ENCODE measurements at regions not wholly inside any gene's neighbourhood (a gene's known extent, or its start where the extent isn't known, plus 50 kb on each side); places are given as distances from the start of the nearest gene placed in this dataset.

DNA sequence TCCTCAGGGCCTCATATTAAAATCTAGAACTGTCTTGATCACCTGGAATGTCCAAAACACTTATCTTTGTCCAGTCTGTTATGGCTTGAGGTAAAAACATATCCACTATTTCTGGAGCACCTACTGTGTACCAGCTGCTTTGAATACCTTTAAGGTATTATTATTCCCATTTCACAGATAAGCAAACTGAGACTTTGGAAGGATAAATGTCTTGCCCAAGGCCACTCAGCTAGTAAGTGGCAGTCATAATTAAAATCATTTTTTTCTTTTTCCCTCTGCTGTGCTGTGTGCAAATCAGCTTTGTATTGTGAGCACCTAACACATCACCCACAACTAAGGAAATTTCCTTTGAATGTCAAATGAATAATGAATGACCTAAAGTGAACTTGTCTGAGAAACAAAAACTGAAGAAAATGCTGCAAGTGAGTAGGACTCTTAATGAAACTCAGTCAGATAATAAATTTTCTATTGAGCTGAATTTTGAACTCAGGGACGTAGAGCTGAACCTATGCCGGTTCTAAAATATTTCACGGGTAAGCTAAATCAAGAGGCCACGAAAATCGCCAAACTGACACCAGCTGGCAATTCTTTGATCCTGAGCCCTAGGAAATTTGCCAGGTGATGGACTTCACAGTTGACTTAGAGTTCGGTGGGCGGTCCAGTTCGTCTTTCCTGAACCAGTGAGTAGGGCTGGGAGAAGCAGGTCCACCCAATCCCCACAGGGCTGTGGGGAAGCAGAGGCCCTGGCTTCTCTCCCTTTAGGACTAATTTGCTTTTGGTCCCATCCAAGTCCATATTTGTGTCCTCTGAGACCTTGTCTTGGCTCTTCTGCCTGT lies 159.7 kb upstream of the PWP1 start:
- H3K4me3 ChIP-seq (ENCODE audit: low read depth, low read length), result no peak overlapping the region
- TF ChIP-seq, protein P1, sequence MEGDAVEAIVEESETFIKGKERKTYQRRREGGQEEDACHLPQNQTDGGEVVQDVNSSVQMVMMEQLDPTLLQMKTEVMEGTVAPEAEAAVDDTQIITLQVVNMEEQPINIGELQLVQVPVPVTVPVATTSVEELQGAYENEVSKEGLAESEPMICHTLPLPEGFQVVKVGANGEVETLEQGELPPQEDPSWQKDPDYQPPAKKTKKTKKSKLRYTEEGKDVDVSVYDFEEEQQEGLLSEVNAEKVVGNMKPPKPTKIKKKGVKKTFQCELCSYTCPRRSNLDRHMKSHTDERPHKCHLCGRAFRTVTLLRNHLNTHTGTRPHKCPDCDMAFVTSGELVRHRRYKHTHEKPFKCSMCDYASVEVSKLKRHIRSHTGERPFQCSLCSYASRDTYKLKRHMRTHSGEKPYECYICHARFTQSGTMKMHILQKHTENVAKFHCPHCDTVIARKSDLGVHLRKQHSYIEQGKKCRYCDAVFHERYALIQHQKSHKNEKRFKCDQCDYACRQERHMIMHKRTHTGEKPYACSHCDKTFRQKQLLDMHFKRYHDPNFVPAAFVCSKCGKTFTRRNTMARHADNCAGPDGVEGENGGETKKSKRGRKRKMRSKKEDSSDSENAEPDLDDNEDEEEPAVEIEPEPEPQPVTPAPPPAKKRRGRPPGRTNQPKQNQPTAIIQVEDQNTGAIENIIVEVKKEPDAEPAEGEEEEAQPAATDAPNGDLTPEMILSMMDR (IDR thresholded peaks at IDR 0.05; ENCODE audit: low read depth, low read length), result no peak
- in situ Hi-C loops (cut with HindIII; ENCODE audit: low sequenced_read_pairs), result no loop called here
- no peak for DNase-seq (ENCODE audit: low read depth, low spot score)

DNA sequence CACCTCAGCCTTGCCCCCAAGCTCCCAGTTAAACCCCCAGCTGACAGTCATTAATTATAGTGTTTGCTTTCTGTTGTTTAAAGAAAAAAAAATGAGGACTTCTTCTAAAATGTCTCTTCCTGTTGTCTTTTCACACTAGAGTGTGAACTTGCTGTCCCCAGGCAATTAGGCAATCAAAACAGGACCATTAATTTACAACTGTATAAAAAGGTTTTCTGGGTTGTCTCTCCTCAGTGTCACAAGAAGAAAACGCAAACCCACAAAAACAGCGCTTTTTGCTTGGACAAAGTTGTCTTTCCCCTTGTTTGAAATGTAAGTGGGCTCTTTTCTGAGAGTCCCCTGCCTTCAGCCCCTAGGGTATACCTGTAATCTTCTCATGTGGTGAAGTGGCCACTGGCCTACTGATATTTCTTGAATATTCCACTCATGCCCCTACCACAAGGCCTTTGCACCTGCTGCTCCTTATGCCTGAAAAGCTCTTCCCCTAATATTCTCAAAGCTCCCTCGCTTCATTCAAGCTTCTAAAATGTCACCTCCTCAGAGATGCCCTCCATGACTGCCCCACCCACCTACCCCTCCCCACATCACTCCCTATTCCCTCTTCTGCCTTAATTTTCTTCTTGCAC lies 158.9 kb upstream of the PWP1 start:
- in situ Hi-C loops (cut with HindIII; ENCODE audit: low sequenced_read_pairs), result no loop called here
- no peak overlapping the region for H3K4me3 ChIP-seq (ENCODE audit: low read depth, low read length)
- DNase-seq (ENCODE audit: low read depth, low spot score), result no peak
- TF ChIP-seq, protein P1 (IDR thresholded peaks at IDR 0.05; ENCODE audit: low read depth, low read length), result no peak

DNA sequence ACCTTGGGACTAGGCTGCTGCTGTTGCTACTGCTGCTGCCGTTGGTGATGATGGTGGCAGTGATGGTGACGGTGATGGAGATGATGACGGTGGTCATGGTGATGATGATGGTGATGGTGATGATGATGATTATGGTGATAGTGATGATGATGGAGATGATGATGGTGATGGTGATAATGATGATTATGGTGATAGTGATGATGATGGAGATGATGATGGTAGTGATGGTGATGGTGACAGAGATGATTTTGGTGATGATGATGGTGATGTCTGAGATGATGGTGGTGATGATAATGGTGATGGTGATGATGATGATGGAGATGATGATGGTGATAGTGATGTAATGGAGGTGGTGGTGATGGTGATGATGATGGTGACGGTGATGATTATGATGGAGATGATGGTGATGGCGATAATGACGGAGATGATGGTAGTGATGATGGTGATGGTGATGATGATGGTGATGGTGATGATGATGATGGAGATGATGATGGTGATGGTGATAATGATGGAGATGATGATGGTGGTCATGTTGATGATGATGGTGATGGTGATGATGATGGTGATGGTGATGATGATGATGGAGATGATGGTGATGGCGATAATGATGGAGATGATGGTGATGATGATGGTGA lies 156.8 kb upstream of the PWP1 start:
- no peak for DNase-seq (ENCODE audit: low read depth, low spot score)

DNA sequence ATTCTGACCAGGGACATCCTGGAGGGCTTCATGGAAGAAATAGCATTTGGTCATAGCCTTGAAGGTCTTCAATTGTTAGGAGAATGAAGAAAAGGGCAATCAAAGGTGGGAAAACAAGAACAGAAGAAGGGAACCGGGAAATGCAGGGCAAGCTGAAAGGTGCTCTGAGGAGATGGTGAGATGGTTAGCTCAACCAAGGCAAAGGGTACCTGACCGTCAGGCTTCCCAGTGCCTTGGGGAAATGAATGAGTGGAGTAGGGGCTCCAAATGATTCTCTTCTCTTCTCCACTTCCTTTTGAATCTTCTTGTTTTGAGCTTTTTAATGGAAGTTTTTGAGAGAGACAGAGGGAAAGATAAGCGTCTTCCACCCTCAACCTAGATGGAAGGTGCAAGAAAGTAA lies 155.6 kb upstream of the PWP1 start:
- in situ Hi-C loops (cut with HindIII; ENCODE audit: low sequenced_read_pairs), result no loop called here
- TF ChIP-seq, protein P1 (IDR thresholded peaks at IDR 0.05; ENCODE audit: low read depth, low read length), result no peak
- no peak overlapping the region for H3K4me3 ChIP-seq (ENCODE audit: low read depth, low read length)
- no peak for DNase-seq (ENCODE audit: low read depth, low spot score)

More for the DNA sequence above, 156.8 kb upstream of the PWP1 start:
- H3K4me3 ChIP-seq (ENCODE audit: low read depth, low read length), result no peak overlapping the region
- in situ Hi-C loops (cut with HindIII; ENCODE audit: low sequenced_read_pairs), result no loop called here
- TF ChIP-seq, protein P1 (IDR thresholded peaks at IDR 0.05; ENCODE audit: low read depth, low read length), result no peak

DNA sequence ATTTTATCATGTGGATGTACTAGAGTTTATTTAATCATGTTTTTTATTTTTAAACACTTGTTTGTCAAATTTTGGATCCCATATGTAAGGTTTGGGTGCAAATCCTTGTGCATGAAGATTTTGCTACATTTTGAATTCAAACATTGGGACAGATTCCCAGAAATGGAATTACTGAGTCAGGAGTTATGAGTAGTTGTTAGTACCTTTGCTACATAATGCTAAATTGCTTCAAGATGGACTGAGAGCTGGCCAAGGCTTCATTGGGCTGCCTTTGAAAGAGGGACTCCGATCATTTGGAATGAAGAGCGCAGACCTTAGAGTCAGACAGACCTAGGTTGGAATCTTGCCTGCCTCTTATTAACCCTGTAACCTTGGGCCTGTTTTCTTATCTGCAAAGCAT lies 154.9 kb upstream of the PWP1 start:
- in situ Hi-C loops (cut with HindIII; ENCODE audit: low sequenced_read_pairs), result no loop called here
- no peak for DNase-seq (ENCODE audit: low read depth, low spot score)

DNA sequence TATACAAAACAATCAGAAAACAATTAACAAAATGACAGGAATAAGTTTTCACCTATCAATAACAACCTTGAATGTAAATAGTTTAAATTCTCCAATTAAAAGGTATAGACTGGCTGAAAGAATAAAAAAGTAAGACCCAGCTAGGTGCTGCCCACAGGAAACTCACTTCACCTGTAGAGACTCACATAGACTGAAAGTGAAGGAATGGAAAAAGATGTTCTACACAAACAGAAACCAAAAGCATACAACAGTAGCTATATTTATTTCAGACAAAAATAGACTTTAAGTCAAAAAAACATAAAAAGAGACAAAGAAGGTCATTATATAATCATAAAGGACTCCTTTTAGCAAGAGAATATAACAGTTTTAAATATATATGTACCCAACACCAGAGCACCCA lies 152.4 kb upstream of the PWP1 start:
- no peak overlapping the region for H3K4me3 ChIP-seq (ENCODE audit: low read depth, low read length)
- DNase-seq (ENCODE audit: low read depth, low spot score), result no peak
- TF ChIP-seq, protein P1 (IDR thresholded peaks at IDR 0.05; ENCODE audit: low read depth, low read length), result no peak
- in situ Hi-C loops (cut with HindIII; ENCODE audit: low sequenced_read_pairs), result no loop called here

More for the DNA sequence above, 154.9 kb upstream of the PWP1 start:
- TF ChIP-seq, protein P1 (IDR thresholded peaks at IDR 0.05; ENCODE audit: low read depth, low read length), result no peak
- no peak overlapping the region for H3K4me3 ChIP-seq (ENCODE audit: low read depth, low read length)

Data from astrocyte of the spinal cord (primary cell).